SJSA1 (cell line): ENCODE measurements at regions not wholly inside any gene's neighbourhood (a gene's known extent, or its start where the extent isn't known, plus 50 kb on each side); places are given as distances from the start of the nearest gene placed in this dataset.
A peak's percentile ranks its signal among the peaks of the same experiment; 100 is the strongest.

ENCODE experiments used
- DNase-seq, 2 experiments: peaks; one replicate each; pipeline ENCODE4 v3.0.0-alpha.2; 2015 to 2020; ENCODE audit warnings: low spot score in 2 of 2, low read depth in 1 of 2
- H3K27ac ChIP-seq: fragments of 250-450 bp; sonication (Bioruptor Pico); 2 replicates; pipeline ENCODE4 v1.5.1; 2020; ENCODE audit warnings: mild to moderate bottlenecking, moderate library complexity
- H3K27me3 ChIP-seq: fragments of 250-450 bp; sonication (Bioruptor Pico); replicated peaks from 2 replicates; pipeline ENCODE4 v1.5.1; 2020; ENCODE audit warnings: mild to moderate bottlenecking, moderate library complexity
- H3K36me3 ChIP-seq: fragments of 250-450 bp; sonication (Bioruptor Pico); 2 replicates; pipeline ENCODE4 v1.5.1; 2020; ENCODE audit warnings: mild to moderate bottlenecking
- H3K4me1 ChIP-seq: fragments of 250-450 bp; sonication (Bioruptor Pico); replicated peaks from 2 replicates; pipeline ENCODE4 v1.6.1; 2021; ENCODE audit warnings: mild to moderate bottlenecking
- H3K4me3 ChIP-seq: fragments of 250-450 bp; sonication (Bioruptor Pico); 2 replicates; pipeline ENCODE4 v1.5.1; 2020; ENCODE audit warnings: mild to moderate bottlenecking
- H3K9me3 ChIP-seq: fragments of 250-450 bp; sonication (Bioruptor Pico); replicated peaks from 2 replicates; pipeline ENCODE4 v1.5.1; 2020; ENCODE audit warnings: mild to moderate bottlenecking

- no peaks in the 10 kb centered on the region for H3K4me1 ChIP-seq
- no peak overlapping the region for H3K4me3 ChIP-seq
- H3K9me3 ChIP-seq, result no peaks in the 10 kb centered on the region
- no peak for DNase-seq
- no peak overlapping the region for H3K27ac ChIP-seq
- no peaks in the 10 kb centered on the region for H3K27me3 ChIP-seq
- H3K36me3 ChIP-seq, result no peaks in the 10 kb centered on the region
Measured at GRCh38 chr4:137193564-137193963, 338.7 kb downstream of the PCDH18 start.

- DNase-seq, result no peak
- H3K4me1 ChIP-seq, result no peaks in the 10 kb centered on the region
- no peak overlapping the region for H3K4me3 ChIP-seq
- H3K9me3 ChIP-seq, result no peaks in the 10 kb centered on the region
- no peaks in the 10 kb centered on the region for H3K27me3 ChIP-seq
- no peak overlapping the region for H3K27ac ChIP-seq
- H3K36me3 ChIP-seq, result no peaks in the 10 kb centered on the region
Measured at GRCh38 chr4:137181293-137181899, 350.9 kb downstream of the PCDH18 start.

GRCh38 chr4:137180349-137180748, 351.9 kb downstream of the PCDH18 start:
- Histone ChIP-seq H3K27me3 (no peaks in the 10 kb centered on the region), H3K4me1 (no peaks in the 10 kb centered on the region), H3K27ac (no peak overlapping the region), H3K36me3 (no peaks in the 10 kb centered on the region), H3K4me3 (no peak overlapping the region), H3K9me3 (no peaks in the 10 kb centered on the region)
- DNase-seq, result no peak

GRCh38 chr4:137156807-137157206, 375.5 kb downstream of the PCDH18 start:
- Histone ChIP-seq H3K4me1 (no peaks in the 10 kb centered on the region), H3K36me3 (no peaks in the 10 kb centered on the region), H3K27ac (no peak overlapping the region), H3K9me3 (no peaks in the 10 kb centered on the region), H3K27me3 (no peaks in the 10 kb centered on the region), H3K4me3 (no peak overlapping the region)
- no peak for DNase-seq

GRCh38 chr4:137156054-137156453, 376.2 kb downstream of the PCDH18 start:
- no peaks in the 10 kb centered on the region for H3K9me3 ChIP-seq
- DNase-seq, result no peak
- H3K27me3 ChIP-seq, result no peaks in the 10 kb centered on the region
- H3K4me3 ChIP-seq, result no peak overlapping the region
- H3K4me1 ChIP-seq, result no peaks in the 10 kb centered on the region
- no peaks in the 10 kb centered on the region for H3K36me3 ChIP-seq
- H3K27ac ChIP-seq, result no peak overlapping the region

- no peaks in the 10 kb centered on the region for H3K27me3 ChIP-seq
- H3K4me3 ChIP-seq, result no peak overlapping the region
- no peak for DNase-seq
Measured at GRCh38 chr4:137131201-137131600, 401.1 kb downstream of the PCDH18 start.

GRCh38 chr4:137129845-137130244, 402.4 kb downstream of the PCDH18 start:
- no peaks in the 10 kb centered on the region for H3K9me3 ChIP-seq
- H3K4me3 ChIP-seq, result no peak overlapping the region
- H3K36me3 ChIP-seq, result no peaks in the 10 kb centered on the region
- H3K27me3 ChIP-seq, result no peaks in the 10 kb centered on the region
- DNase-seq, result no peak
- H3K27ac ChIP-seq, result no peak overlapping the region
- H3K4me1 ChIP-seq, result no peaks in the 10 kb centered on the region

More at GRCh38 chr4:137131201-137131600, 401.1 kb downstream of the PCDH18 start:
- Histone ChIP-seq H3K36me3 (no peaks in the 10 kb centered on the region), H3K9me3 (no peaks in the 10 kb centered on the region), H3K27ac (no peak overlapping the region), H3K4me1 (no peaks in the 10 kb centered on the region)

- Histone ChIP-seq H3K36me3 (no peaks in the 10 kb centered on the region), H3K27me3 (no peaks in the 10 kb centered on the region), H3K4me3 (no peak overlapping the region), H3K4me1 (no peaks in the 10 kb centered on the region), H3K27ac (no peak overlapping the region), H3K9me3 (no peaks in the 10 kb centered on the region)
- no peak for DNase-seq
Measured at GRCh38 chr4:137129441-137129840, 402.9 kb downstream of the PCDH18 start.

GRCh38 chr4:137125011-137125410, 407.3 kb downstream of the PCDH18 start:
- H3K27me3 ChIP-seq, result no peaks in the 10 kb centered on the region
- peak overlapping the region; percentile 19 for H3K4me3 ChIP-seq
- peak in 1 of 2 experiments; percentile 9 for DNase-seq
- H3K9me3 ChIP-seq, result no peaks in the 10 kb centered on the region
- no peaks in the 10 kb centered on the region for H3K36me3 ChIP-seq
- no peak overlapping the region for H3K27ac ChIP-seq
- no peaks in the 10 kb centered on the region for H3K4me1 ChIP-seq

GRCh38 chr4:137124278-137124932, 407.9 kb downstream of the PCDH18 start:
- Histone ChIP-seq H3K36me3 (no peaks in the 10 kb centered on the region), H3K27ac (no peak overlapping the region), H3K4me1 (no peaks in the 10 kb centered on the region), H3K4me3 (peak overlapping the region; percentile 19), H3K9me3 (no peaks in the 10 kb centered on the region), H3K27me3 (no peaks in the 10 kb centered on the region)
- DNase-seq, result peak in 1 of 2 experiments; percentile 33

- Histone ChIP-seq H3K27me3 (no peaks in the 10 kb centered on the region), H3K4me3 (no peak overlapping the region), H3K27ac (no peak overlapping the region), H3K4me1 (no peaks in the 10 kb centered on the region), H3K9me3 (no peaks in the 10 kb centered on the region), H3K36me3 (no peaks in the 10 kb centered on the region)
- DNase-seq, result no peak
Measured at GRCh38 chr4:137122876-137123275, 409.4 kb downstream of the PCDH18 start.

GRCh38 chr4:137116144-137116543, 416.1 kb downstream of the PCDH18 start:
- Histone ChIP-seq H3K27ac (no peak overlapping the region), H3K4me1 (no peaks in the 10 kb centered on the region), H3K27me3 (no peaks in the 10 kb centered on the region), H3K36me3 (no peaks in the 10 kb centered on the region), H3K9me3 (no peaks in the 10 kb centered on the region), H3K4me3 (no peak overlapping the region)
- DNase-seq, result no peak

GRCh38 chr4:137106733-137107132, 425.6 kb downstream of the PCDH18 start:
- no peaks in the 10 kb centered on the region for H3K36me3 ChIP-seq
- no peaks in the 10 kb centered on the region for H3K27me3 ChIP-seq
- no peaks in the 10 kb centered on the region for H3K9me3 ChIP-seq
- no peak for DNase-seq
- no peak overlapping the region for H3K4me3 ChIP-seq
- no peaks in the 10 kb centered on the region for H3K4me1 ChIP-seq
- no peak overlapping the region for H3K27ac ChIP-seq

- Histone ChIP-seq H3K4me3 (no peak overlapping the region), H3K27me3 (no peaks in the 10 kb centered on the region), H3K4me1 (no peaks in the 10 kb centered on the region), H3K27ac (no peak overlapping the region), H3K9me3 (no peaks in the 10 kb centered on the region), H3K36me3 (no peaks in the 10 kb centered on the region)
- no peak for DNase-seq
Measured at GRCh38 chr4:137106287-137106686, 426.0 kb downstream of the PCDH18 start.

GRCh38 chr4:137090951-137091350, 441.3 kb downstream of the PCDH18 start:
- no peaks in the 10 kb centered on the region for H3K36me3 ChIP-seq
- no peaks in the 10 kb centered on the region for H3K27me3 ChIP-seq
- no peak for DNase-seq
- H3K9me3 ChIP-seq, result no peaks in the 10 kb centered on the region
- H3K27ac ChIP-seq, result no peak overlapping the region
- no peak overlapping the region for H3K4me3 ChIP-seq
- no peaks in the 10 kb centered on the region for H3K4me1 ChIP-seq
